GM12872 (cell line): ENCODE measurements at regions not wholly inside any gene's neighbourhood (a gene's known extent, or its start where the extent isn't known, plus 50 kb on each side); places are given as distances from the start of the nearest gene placed in this dataset.

Experiments
- TF ChIP-seq, protein P1 (sequence below): IDR thresholded peaks from 3 replicates; pipeline ENCODE4 v1.5.1; 2011; ENCODE audit warnings: low read depth, mild to moderate bottlenecking, low read length, moderate library complexity; ENCODE audit not compliant: insufficient read depth

DNA sequence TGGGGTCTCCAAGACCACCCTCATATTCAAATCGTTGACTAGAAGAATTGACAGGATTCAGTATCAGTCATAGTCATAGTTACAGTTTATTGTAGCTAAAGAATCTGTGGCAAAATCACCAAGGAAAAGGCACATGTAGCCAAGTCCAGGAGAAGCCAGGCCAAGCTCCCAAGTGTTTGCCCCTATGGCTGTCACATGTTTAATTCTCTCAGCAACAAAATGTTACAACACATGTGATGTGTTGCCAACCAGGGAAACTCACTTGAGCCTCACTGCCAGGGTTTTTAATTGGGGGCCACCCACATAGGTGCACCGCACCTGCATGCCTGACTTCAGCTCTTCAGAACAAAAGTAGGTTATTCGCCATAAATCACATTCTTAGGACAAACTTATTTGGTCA, 1030.9 kb upstream of the CELF2 start:
- TF ChIP-seq, protein P1, sequence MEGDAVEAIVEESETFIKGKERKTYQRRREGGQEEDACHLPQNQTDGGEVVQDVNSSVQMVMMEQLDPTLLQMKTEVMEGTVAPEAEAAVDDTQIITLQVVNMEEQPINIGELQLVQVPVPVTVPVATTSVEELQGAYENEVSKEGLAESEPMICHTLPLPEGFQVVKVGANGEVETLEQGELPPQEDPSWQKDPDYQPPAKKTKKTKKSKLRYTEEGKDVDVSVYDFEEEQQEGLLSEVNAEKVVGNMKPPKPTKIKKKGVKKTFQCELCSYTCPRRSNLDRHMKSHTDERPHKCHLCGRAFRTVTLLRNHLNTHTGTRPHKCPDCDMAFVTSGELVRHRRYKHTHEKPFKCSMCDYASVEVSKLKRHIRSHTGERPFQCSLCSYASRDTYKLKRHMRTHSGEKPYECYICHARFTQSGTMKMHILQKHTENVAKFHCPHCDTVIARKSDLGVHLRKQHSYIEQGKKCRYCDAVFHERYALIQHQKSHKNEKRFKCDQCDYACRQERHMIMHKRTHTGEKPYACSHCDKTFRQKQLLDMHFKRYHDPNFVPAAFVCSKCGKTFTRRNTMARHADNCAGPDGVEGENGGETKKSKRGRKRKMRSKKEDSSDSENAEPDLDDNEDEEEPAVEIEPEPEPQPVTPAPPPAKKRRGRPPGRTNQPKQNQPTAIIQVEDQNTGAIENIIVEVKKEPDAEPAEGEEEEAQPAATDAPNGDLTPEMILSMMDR: no peak

DNA sequence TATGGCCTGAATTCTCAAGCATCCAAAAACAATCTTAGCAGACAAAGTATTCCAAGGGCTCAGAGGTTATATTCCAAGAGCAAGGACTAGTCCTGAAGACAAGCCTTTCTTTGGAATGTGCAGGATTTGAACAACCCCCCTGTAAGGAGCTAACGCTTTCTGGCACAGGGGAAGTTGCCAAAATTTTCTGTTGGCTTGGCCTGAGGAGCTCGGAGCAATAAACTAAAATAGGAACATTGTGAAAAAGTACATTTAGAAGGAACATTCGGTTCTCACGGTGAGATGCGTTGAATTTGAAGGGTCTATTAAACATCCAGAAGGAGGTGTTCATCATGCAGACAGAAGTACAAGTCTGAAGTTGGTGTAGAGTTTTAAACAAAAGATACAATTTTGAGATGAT, 1030.5 kb upstream of the CELF2 start:
- TF ChIP-seq, protein P1: no peak

DNA sequence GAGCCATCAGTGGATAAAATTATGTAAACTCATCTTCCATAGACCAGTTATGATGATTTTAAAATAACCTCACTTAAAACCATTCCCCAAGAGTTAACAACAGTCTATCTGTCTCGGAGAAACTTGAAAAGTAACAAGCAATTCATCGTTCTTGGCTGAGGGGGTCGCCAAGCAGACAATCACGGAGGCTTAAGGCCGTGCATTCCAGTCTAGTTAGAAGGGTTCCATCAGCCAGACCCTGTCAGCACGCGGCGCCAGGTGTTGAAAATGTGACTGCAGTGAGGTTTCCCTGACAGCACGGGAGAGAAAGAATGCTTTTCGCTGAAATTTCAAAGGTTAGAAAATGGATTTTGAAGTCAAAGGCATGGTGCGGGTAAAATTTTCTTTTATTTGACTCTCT, 1025.0 kb upstream of the CELF2 start:
- TF ChIP-seq, protein P1: no peak

DNA sequence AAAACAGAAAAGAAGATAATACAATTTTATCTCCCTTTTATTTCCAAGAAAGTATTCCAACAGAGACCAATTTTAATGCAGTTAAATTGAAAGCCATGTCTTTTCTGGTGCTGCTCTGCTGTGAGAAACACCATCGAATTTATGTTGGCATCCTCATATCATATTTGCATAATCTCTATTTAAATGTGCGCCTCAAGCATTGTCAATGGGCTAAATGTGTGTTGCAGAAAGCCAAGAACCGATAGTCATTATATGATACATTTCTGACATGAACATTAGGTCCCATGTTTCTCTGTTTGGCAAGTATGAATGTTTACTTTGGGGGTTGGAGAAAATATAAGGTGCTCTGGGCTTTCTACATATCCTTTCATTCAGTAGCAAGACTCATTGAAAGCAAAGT, 1023.5 kb upstream of the CELF2 start:
- TF ChIP-seq, protein P1: no peak

DNA sequence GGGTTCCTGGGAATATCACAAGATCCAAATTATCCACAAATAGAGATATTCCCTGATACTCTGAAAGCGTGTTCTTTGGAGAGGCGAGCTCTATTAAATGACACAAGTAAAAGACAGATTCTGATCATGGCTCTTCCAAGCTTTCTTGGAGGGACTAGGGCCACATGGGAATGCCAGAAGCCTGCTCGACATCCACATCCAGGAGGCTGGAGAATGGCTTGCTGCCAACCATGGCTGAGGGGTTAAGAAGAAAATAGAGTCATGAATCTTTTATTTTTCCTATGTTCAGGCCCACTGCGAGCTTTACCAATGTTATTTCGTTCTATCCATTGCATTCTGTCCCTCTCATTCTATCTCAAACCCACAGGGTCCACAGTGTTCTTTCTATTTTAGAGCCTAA, 1018.0 kb upstream of the CELF2 start:
- TF ChIP-seq, protein P1: no peak

DNA sequence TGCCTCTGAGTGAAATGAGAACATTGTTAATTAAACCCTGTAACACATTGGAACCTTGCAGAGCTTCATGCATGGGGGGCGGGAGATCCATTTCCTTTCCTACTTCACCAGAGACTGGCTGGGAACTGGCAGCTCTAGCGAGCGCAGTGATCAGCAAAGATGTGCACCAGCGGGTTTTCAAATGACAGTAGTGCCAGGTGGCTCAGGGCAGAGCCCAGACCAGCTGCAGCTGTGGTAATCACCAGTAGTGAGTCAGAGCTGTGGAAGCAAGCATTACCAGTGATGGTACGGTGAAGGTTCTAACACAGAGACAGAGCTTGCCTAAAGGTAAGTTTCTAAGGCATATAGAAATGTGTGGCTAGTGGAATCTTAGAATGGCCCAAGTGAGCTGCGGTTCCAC, 1009.7 kb upstream of the CELF2 start:
- TF ChIP-seq, protein P1: no peak

DNA sequence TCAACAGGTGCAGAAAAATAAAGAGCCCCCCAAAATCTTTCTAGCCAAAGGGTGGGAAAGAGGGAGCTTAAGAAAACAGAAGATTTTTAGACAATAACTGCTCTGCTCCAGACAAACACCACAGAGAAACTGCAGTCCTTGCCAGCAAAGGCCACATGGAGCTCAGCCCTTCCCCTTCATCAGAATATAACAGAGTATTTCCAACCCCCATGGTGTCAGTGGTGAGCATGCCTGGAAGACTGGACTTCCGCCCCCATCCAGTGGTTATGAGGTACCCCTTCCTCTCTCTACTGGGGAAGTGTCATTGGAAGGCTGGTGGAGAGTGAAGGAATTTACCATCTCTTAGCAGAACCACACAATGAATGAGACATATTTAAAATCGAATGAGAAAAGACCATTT, 1007.3 kb upstream of the CELF2 start:
- TF ChIP-seq, protein P1: no peak

DNA sequence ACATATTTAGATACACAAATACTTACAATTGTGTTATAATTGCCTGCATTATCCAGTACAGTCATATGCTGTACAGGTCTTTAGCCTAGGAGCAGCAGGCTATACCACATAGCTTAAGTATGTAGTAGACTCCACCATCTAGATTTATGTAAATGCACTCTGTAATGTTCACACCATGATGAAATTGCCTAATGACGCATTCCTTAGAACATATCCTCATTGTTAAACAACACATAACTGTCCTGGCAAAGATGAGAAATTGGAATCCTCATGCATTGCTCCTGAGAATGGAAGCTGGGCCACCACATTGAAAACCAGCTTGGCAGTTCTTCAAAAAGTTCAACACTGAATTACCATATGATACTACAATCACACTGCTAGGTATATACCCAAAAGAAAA, 1002.8 kb upstream of the CELF2 start:
- TF ChIP-seq, protein P1: no peak
